ENCODE measurements at regions not wholly inside any gene's neighbourhood (a gene's known extent, or its start where the extent isn't known, plus 50 kb on each side); places are given as distances from the start of the nearest gene placed in this dataset.

GRCh38 chr3:40961104-40961857 lies 238.0 kb upstream of the CTNNB1 start:
- Histone ChIP-seq H3K9me3 (no peaks in the 10 kb centered on the region), H3K27me3 (no peaks in the 10 kb centered on the region), H3K36me3 (no peaks in the 10 kb centered on the region), H3K4me3 (ENCODE audit: low read depth, low read length) (no peak overlapping the region), H3K4me1 (no peaks in the 10 kb centered on the region)
- TF ChIP-seq CTCF (IDR thresholded peaks at IDR 0.05; ENCODE audit: low read depth, low read length): no peak
- DNase-seq: no peak

DNA sequence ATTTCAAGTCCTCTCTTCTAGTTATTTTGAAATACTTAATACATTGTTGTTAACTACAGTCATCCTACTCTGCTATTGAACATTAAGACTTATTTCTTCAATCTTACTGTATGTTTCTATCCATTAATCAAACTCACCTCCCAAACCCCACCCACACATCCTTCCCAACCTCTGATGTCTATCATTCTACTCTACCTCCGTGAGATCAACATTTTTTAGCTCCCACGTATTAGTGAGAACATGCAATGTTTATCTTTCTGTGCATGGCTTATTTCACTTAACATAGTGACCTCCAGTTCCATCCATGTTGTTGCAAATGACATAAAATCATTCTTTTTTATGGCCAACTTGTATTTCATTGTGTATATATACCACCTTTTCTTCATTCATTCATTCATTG lies 236.6 kb upstream of the CTNNB1 start:
- TF ChIP-seq CTCF (IDR thresholded peaks at IDR 0.05; ENCODE audit: low read depth, low read length): no peak
- no peaks in the 10 kb centered on the region for H3K27me3 ChIP-seq
- H3K36me3 ChIP-seq: no peaks in the 10 kb centered on the region
- no peak for DNase-seq
- H3K4me3 ChIP-seq (ENCODE audit: low read depth, low read length): no peak overlapping the region
- no peaks in the 10 kb centered on the region for H3K4me1 ChIP-seq
- no peaks in the 10 kb centered on the region for H3K9me3 ChIP-seq

- no peak overlapping the region for H3K4me3 ChIP-seq (ENCODE audit: low read depth, low read length)
- no peaks in the 10 kb centered on the region for H3K27me3 ChIP-seq
- no peaks in the 10 kb centered on the region for H3K4me1 ChIP-seq
- H3K36me3 ChIP-seq: no peaks in the 10 kb centered on the region
- no peak for DNase-seq
- TF ChIP-seq CTCF (IDR thresholded peaks at IDR 0.05; ENCODE audit: low read depth, low read length): no peak
- no peaks in the 10 kb centered on the region for H3K9me3 ChIP-seq
Measured at GRCh38 chr3:40968666-40969065, 230.6 kb upstream of the CTNNB1 start.

- Histone ChIP-seq H3K4me3 (ENCODE audit: low read depth, low read length) (no peak overlapping the region), H3K36me3 (no peaks in the 10 kb centered on the region), H3K9me3 (no peaks in the 10 kb centered on the region), H3K27me3 (no peaks in the 10 kb centered on the region), H3K4me1 (no peaks in the 10 kb centered on the region)
- TF ChIP-seq CTCF (IDR thresholded peaks at IDR 0.05; ENCODE audit: low read depth, low read length): no peak
- DNase-seq: no peak
Measured at GRCh38 chr3:40969341-40969740, 230.0 kb upstream of the CTNNB1 start.

DNA sequence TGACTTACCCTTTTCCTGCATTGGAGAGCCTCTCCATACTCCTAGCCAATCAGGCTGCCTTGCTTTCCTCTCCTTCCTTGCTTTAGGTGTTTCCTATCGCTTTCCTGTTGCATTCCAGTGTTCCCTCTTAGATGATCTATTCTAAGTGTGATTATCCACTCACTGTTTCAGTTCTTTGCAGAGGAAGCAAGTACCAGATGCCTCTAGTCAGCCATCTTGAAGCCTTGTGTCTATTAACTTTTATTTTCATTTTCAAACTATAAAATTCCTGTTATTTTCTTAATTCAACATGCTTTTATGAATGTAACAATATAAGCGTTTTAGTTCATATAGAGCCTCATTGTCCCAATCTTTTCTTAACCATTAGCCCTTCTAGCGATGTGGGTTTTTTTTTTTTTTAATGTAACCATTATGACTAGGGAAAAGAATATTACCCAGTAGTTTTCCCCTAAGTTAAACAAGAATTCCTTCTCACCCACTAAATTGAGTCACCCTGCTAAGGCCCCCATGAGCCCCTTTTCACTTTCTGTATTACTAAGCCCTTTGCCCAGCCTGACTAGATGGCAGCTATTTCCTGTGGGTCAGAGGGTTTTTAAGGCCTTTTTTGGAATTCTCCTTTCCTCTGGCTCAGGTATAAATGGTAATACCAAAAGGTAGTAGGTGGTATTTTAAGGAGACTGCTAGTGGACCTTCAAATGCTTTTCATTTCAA lies 229.4 kb upstream of the CTNNB1 start:
- Histone ChIP-seq H3K36me3 (no peaks in the 10 kb centered on the region), H3K4me1 (no peaks in the 10 kb centered on the region), H3K4me3 (ENCODE audit: low read depth, low read length) (no peak overlapping the region), H3K9me3 (no peaks in the 10 kb centered on the region), H3K27me3 (no peaks in the 10 kb centered on the region)
- DNase-seq: no peak
- no peak for TF ChIP-seq CTCF (IDR thresholded peaks at IDR 0.05; ENCODE audit: low read depth, low read length)
